PC-9 (cell line): ENCODE measurements at regions not wholly inside any gene's neighbourhood (a gene's known extent, or its start where the extent isn't known, plus 50 kb on each side); places are given as distances from the start of the nearest gene placed in this dataset.

Experiments used
- BruUV-seq: library from RNA; stranded (reverse); fragments of 400-500 nt; replicated peaks from 2 replicates; lab custom pipeline; 2021; lab: Mats Ljungman, UMichigan
- CTCF ChIA-PET: fragments of 300-600 bp; sonication (Branson Sonifier 250); formaldehyde crosslinking; loops from one replicate; lab custom pipeline; 2022; ENCODE audit warnings: antibody characterized with exemption; lab: Charles Lee
- POLR2A ChIA-PET: fragments of 300-600 bp; sonication (Branson Sonifier 250); formaldehyde crosslinking; loops from one replicate; lab custom pipeline; 2022; ENCODE audit warnings: antibody characterized with exemption; ENCODE audit not compliant: unreplicated experiment; lab: Charles Lee
- DNase-seq, 2 experiments: peaks; one replicate each; pipeline versions ENCODE4 v3.0.0 to v3.0.0-alpha.2; 2015 to 2022; ENCODE audit warnings: mixed read lengths in 1 of 2
- H2AFZ ChIP-seq: fragments of 200-600 bp; sonication (generic); 2 replicates; pipeline ENCODE4 v1.8.1; 2017; ENCODE audit warnings: antibody characterized with exemption
- H3F3A ChIP-seq: fragments of 200-600 bp; sonication (generic); 2 replicates; pipeline ENCODE4 v1.8.1; 2017; ENCODE audit warnings: antibody characterized with exemption, mild to moderate bottlenecking, low read depth; ENCODE audit not compliant: insufficient read depth
- H3K27ac ChIP-seq: fragments of 200-600 bp; sonication (generic); 2 replicates; pipeline ENCODE4 v1.6.1; 2016; ENCODE audit warnings: mixed run types
- H3K27me3 ChIP-seq: fragments of 200-600 bp; sonication (generic); 2 replicates; pipeline ENCODE4 v1.6.1; 2016; ENCODE audit warnings: low read depth, mixed run types; ENCODE audit not compliant: insufficient read depth
- H3K36me3 ChIP-seq: fragments of 200-600 bp; sonication (generic); 2 replicates; pipeline ENCODE4 v1.6.1; 2016; ENCODE audit warnings: low read depth, mixed run types
- H3K4me1 ChIP-seq: fragments of 200-600 bp; sonication (generic); replicated peaks from 2 replicates; pipeline ENCODE4 v1.6.1; 2016; ENCODE audit warnings: mixed run types; ENCODE audit not compliant: insufficient read depth
- H3K4me2 ChIP-seq: fragments of 200-600 bp; sonication (generic); 2 replicates; pipeline ENCODE4 v1.6.1; 2017; ENCODE audit warnings: mixed run types
- H3K4me3 ChIP-seq: fragments of 200-600 bp; sonication (generic); 2 replicates; pipeline ENCODE4 v1.6.1; 2016; ENCODE audit warnings: mixed run types
- H3K79me2 ChIP-seq: fragments of 200-600 bp; sonication (generic); 2 replicates; pipeline ENCODE4 v1.6.1; 2017; ENCODE audit warnings: low read depth, mixed run types
- H3K9me2 ChIP-seq: fragments of 200-600 bp; sonication (generic); 2 replicates; pipeline ENCODE4 v1.8.1; 2017; ENCODE audit warnings: mild to moderate bottlenecking; ENCODE audit not compliant: insufficient read depth
- H3K9me3 ChIP-seq: fragments of 200-600 bp; sonication (generic); 2 replicates; pipeline ENCODE4 v1.8.1; 2016; ENCODE audit warnings: low read depth; ENCODE audit not compliant: insufficient read depth
- H4K20me1 ChIP-seq: fragments of 200-600 bp; sonication (generic); 2 replicates; pipeline ENCODE4 v1.8.1; 2017; ENCODE audit not compliant: insufficient read depth
- CTCF ChIP-seq: fragments of 200-600 bp; sonication (generic); conservative IDR thresholded peaks from 2 replicates; pipeline ENCODE4 v1.6.1; 2017; ENCODE audit warnings: mixed run types, antibody characterized with exemption, mild to moderate bottlenecking, moderate library complexity
- EZH2 ChIP-seq: fragments of 200-600 bp; sonication (generic); IDR thresholded peaks from 2 replicates; pipeline ENCODE4 v1.8.0; 2017; ENCODE audit warnings: antibody characterized with exemption, low read depth
- intact Hi-C: fragments of 100-400 bp; cut with micrococcal nuclease; formaldehyde crosslinking; loops from one replicate; pipeline ENCODE4 v1.10.0; 2022; ENCODE audit not compliant: unreplicated experiment

DNA sequence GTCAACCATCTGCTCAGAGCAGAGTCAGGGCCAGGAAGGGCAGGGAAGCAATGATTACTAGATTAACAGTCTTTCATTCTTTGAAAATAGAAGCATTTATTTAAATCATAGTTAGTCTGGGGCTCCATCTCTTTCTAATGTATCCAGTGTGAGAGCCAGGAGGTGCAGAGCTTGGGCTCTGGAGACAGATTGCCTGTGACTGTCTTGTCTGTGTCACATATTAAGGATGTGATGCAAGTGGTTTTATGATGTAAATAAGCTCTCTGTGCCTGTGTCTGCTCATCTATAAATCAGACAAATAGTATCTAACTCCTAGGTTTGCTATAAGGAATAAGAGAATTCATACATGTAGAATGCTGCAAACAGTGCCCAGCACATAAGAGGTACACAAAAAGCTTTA is 104.9 kb upstream of the TANK start:
- Histone ChIP-seq H3K9me2 (no peaks in the 10 kb centered on the region), H3K36me3 (no peaks in the 10 kb centered on the region), H3K27ac (no peak overlapping the region), H3K4me3 (no peak overlapping the region), H3K4me2 (no peak overlapping the region), H3K9me3 (no peaks in the 10 kb centered on the region; the same call in none of the 2 replicates), H3K27me3 (no peaks in the 10 kb centered on the region), H3K79me2 (no peaks in the 10 kb centered on the region), H2AFZ (no peak overlapping the region), H3F3A (no peaks in the 10 kb centered on the region), H4K20me1 (no peaks in the 10 kb centered on the region), H3K4me1 (no peaks in the 10 kb centered on the region)
- intact Hi-C loops = no loop called here
- no peak for TF ChIP-seq EZH2
- TF ChIP-seq CTCF = no peak
- DNase-seq = no peak
- no TSS peak for BruUV-seq
- POLR2A ChIA-PET = no interaction called here
- CTCF ChIA-PET = no interaction called here

- ChIA-PET CTCF (no interaction called here), POLR2A (no interaction called here)
- Histone ChIP-seq H3K9me3 (no peaks in the 10 kb centered on the region; the same call in none of the 2 replicates), H3K27ac (no peak overlapping the region), H3K36me3 (no peaks in the 10 kb centered on the region), H3K4me3 (no peak overlapping the region), H4K20me1 (no peaks in the 10 kb centered on the region), H3F3A (no peaks in the 10 kb centered on the region), H2AFZ (no peak overlapping the region), H3K4me2 (no peak overlapping the region), H3K27me3 (no peaks in the 10 kb centered on the region), H3K79me2 (no peaks in the 10 kb centered on the region), H3K4me1 (peaks cover 11% of the 10 kb centered on the region; the same call in 1 of the 2 replicates), H3K9me2 (no peaks in the 10 kb centered on the region)
- intact Hi-C loops = no loop called here
- no peak for DNase-seq
- no peak for TF ChIP-seq EZH2
- no TSS peak for BruUV-seq
Observed at GRCh38 chr2:161059388-161059787, 100.8 kb upstream of the TANK start.

DNA sequence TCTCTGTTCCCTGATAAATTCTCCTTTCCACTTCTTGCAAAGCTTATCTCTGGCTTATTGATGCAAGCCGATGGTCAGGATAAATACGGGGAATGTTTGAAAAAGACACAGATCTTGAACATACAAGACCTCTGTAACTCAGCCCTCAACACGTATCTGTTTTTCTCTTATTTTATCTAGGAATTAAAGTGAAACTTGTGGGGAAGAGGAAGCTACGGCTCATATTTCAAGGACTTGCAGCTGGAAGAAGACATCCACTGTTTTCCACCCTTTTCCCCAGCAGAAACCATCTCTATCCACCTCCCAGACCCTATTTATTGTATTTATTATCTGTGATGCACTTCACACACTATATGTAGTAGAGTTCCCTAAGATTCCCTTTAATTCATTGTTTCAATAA is 98.4 kb upstream of the TANK start:
- H3K79me2 ChIP-seq = no peaks in the 10 kb centered on the region
- H3K9me2 ChIP-seq = no peaks in the 10 kb centered on the region
- peaks cover 11% of the 10 kb centered on the region; the same call in 1 of the 2 replicates for H3K4me1 ChIP-seq
- H3K9me3 ChIP-seq = no peaks in the 10 kb centered on the region; the same call in 1 of the 2 replicates
- H3K4me3 ChIP-seq = no peak overlapping the region
- no peaks in the 10 kb centered on the region for H3F3A ChIP-seq
- H4K20me1 ChIP-seq = no peaks in the 10 kb centered on the region
- TF ChIP-seq EZH2 (no peak), CTCF (no peak)
- no peak overlapping the region for H3K27ac ChIP-seq
- CTCF ChIA-PET = interaction anchor here (0.6 kb wide), 1 partner anchor 737 kb away, joined by 5 read pairs; no protein-coding TSS in a partner anchor
- no peaks in the 10 kb centered on the region for H3K36me3 ChIP-seq
- no TSS peak for BruUV-seq
- no peak overlapping the region for H3K4me2 ChIP-seq
- POLR2A ChIA-PET = no interaction called here
- intact Hi-C loops = loop anchor here (10.0 kb wide), 1 partner anchor 87 kb away; no protein-coding TSS in a partner anchor
- no peak for DNase-seq
- H2AFZ ChIP-seq = no peak overlapping the region
- H3K27me3 ChIP-seq = no peaks in the 10 kb centered on the region
